GM10266 (cell line): ENCODE measurements at regions not wholly inside any gene's neighbourhood (a gene's known extent, or its start where the extent isn't known, plus 50 kb on each side); places are given as distances from the start of the nearest gene placed in this dataset.
"Not testable (repeated sequence)": the region's sequence is repeated elsewhere in the genome, so short reads cannot be mapped to it uniquely, and the experiment has no call there.

Experiments
- DNase-seq: peaks from one replicate; pipeline ENCODE4 v3.0.0; 2012; ENCODE audit errors: extremely low spot score
- CTCF ChIP-seq: IDR thresholded peaks from 2 replicates; pipeline ENCODE4 v1.5.1; 2012; ENCODE audit warnings: mild to moderate bottlenecking, low read depth; ENCODE audit not compliant: control insufficient read depth, insufficient read depth; ENCODE audit errors: missing control alignments

GRCh38 chr5:3325972-3326840, 269.4 kb upstream of the IRX1 start:
- TF ChIP-seq CTCF, result no peak
- DNase-seq, result no peak

GRCh38 chr5:3325201-3325971, 270.2 kb upstream of the IRX1 start:
- no peak for DNase-seq
- no peak for TF ChIP-seq CTCF

- TF ChIP-seq CTCF, result no peak
- DNase-seq, result no peak
Observed at GRCh38 chr5:3324421-3325101, 271.1 kb upstream of the IRX1 start.

- DNase-seq, result not testable (repeated sequence)
Observed at GRCh38 chr5:3323966-3324365, 271.7 kb upstream of the IRX1 start.

GRCh38 chr5:3323144-3323543, 272.5 kb upstream of the IRX1 start:
- no peak for DNase-seq
- TF ChIP-seq CTCF, result no peak

- no peak for TF ChIP-seq CTCF
- DNase-seq, result no peak
Observed at GRCh38 chr5:3322642-3323041, 273.0 kb upstream of the IRX1 start.

- no peak for TF ChIP-seq CTCF
- DNase-seq, result no peak
Observed at GRCh38 chr5:3321923-3322322, 273.7 kb upstream of the IRX1 start.
